ENCODE measurements at regions not wholly inside any gene's neighbourhood (a gene's known extent, or its start where the extent isn't known, plus 50 kb on each side); places are given as distances from the start of the nearest gene placed in this dataset. TPM values are rescaled to one million over a fixed set of nuclear protein-coding genes. Genes with fewer than 3 reads are reported as not detected.

DNA sequence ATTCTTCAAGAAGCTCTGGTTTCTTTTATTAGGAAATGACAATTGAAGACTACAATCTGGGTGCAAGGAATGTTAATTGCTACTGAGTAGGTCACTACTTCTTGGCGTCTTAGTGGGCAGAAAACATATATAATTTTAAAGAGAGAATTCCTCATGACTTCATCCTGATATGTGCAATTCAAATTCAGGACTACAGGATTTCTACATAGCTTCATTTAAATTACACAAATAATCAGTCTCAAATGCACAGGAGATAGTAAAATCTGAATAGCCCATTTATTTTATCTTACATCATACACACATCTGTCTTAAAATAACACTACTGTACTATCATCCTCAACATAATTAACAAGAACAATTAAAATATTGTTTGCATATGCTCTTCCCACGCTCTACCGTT, 52.5 kb upstream of the GPR149 start:
- ChIA-PET CTCF (no interaction called here), POLR2A (no interaction called here)
- TF ChIP-seq, protein P1, sequence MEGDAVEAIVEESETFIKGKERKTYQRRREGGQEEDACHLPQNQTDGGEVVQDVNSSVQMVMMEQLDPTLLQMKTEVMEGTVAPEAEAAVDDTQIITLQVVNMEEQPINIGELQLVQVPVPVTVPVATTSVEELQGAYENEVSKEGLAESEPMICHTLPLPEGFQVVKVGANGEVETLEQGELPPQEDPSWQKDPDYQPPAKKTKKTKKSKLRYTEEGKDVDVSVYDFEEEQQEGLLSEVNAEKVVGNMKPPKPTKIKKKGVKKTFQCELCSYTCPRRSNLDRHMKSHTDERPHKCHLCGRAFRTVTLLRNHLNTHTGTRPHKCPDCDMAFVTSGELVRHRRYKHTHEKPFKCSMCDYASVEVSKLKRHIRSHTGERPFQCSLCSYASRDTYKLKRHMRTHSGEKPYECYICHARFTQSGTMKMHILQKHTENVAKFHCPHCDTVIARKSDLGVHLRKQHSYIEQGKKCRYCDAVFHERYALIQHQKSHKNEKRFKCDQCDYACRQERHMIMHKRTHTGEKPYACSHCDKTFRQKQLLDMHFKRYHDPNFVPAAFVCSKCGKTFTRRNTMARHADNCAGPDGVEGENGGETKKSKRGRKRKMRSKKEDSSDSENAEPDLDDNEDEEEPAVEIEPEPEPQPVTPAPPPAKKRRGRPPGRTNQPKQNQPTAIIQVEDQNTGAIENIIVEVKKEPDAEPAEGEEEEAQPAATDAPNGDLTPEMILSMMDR (IDR thresholded peaks at IDR 0.05; ENCODE audit: low read depth, low read length): no peak
- Histone ChIP-seq H3K4me3 (ENCODE audit: low read depth, low read length) (no peak overlapping the region), H3K27ac (ENCODE audit: low read depth, low read length) (no peak overlapping the region), H3K9me3 (ENCODE audit: control insufficient read depth, insufficient read depth, low read length) (no peaks in the 10 kb centered on the region; the same call in 1 of the 2 replicates), H3K27me3 (ENCODE audit: control insufficient read depth, insufficient read depth, low read length) (no peaks in the 10 kb centered on the region)
- DNase-seq (ENCODE audit: low read depth, low spot score): no peak

DNA sequence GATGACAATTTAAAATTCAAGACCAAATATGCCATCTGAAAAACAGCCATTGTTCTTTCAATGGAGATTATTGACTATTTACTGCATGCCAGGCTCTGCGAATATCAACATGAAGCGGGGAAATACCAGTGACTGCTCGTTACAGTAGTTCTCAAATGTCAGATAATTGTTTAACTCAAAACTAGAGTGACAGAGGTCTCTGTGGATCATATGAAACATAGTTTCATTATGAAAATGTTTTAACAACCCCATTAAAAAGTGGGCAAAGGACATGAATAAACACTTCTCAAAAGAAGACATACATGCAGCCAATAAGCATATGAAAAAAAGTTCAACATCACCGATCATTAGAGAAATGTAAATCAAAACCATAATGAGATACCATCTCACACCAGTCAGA, 50.0 kb upstream of the GPR149 start:
- ChIA-PET CTCF (no interaction called here), POLR2A (no interaction called here)
- Histone ChIP-seq H3K27ac (ENCODE audit: low read depth, low read length) (no peak overlapping the region), H3K9me3 (ENCODE audit: control insufficient read depth, insufficient read depth, low read length) (no peaks in the 10 kb centered on the region), H3K27me3 (ENCODE audit: control insufficient read depth, insufficient read depth, low read length) (no peaks in the 10 kb centered on the region), H3K4me3 (ENCODE audit: low read depth, low read length) (no peak overlapping the region)
- TF ChIP-seq, protein P1 (IDR thresholded peaks at IDR 0.05; ENCODE audit: low read depth, low read length): no peak
- DNase-seq (ENCODE audit: low read depth, low spot score): no peak

Small RNAs in the stretch of these regions (small RNA-seq; reads per million reads assigned to genes)
- not detected for gene DYNLL1P5 (ENCODE audit: insufficient read length, low read depth)
